ENCODE measurements at regions not wholly inside any gene's neighbourhood (a gene's known extent, or its start where the extent isn't known, plus 50 kb on each side); places are given as distances from the start of the nearest gene placed in this dataset.

DNA sequence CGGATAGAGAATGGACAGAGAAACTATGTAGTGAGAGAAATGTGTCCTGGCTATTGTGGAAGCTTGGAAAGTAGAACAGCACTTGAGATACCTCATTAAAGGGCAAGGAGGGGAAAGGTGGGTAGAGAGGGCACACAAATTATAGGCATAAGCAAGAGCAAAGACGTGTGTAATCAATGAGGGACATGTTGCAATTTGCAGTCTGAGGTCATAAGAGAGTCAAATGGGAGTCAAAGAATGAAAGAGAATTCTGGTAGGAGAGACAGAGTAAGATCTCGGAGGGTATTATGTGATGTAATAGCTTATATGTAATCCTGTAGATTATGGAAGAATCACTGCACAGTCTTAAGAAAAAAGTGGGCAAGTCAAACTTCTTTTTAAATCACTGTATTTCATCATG, 312.0 kb upstream of the RGMB start:
- TF ChIP-seq, protein P1, sequence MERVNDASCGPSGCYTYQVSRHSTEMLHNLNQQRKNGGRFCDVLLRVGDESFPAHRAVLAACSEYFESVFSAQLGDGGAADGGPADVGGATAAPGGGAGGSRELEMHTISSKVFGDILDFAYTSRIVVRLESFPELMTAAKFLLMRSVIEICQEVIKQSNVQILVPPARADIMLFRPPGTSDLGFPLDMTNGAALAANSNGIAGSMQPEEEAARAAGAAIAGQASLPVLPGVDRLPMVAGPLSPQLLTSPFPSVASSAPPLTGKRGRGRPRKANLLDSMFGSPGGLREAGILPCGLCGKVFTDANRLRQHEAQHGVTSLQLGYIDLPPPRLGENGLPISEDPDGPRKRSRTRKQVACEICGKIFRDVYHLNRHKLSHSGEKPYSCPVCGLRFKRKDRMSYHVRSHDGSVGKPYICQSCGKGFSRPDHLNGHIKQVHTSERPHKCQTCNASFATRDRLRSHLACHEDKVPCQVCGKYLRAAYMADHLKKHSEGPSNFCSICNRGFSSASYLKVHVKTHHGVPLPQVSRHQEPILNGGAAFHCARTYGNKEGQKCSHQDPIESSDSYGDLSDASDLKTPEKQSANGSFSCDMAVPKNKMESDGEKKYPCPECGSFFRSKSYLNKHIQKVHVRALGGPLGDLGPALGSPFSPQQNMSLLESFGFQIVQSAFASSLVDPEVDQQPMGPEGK (CRISPR knock-in tag; IDR thresholded peaks at IDR 0.05; ENCODE audit: borderline replicate concordance), result no peak
- TF ChIP-seq TOX (CRISPR knock-in tag; IDR thresholded peaks at IDR 0.05; ENCODE audit: borderline replicate concordance), result no peak
